A549 (cell line): ENCODE measurements at regions not wholly inside any gene's neighbourhood (a gene's known extent, or its start where the extent isn't known, plus 50 kb on each side); places are given as distances from the start of the nearest gene placed in this dataset.

ENCODE experiments used
- ATAC-seq, 2 experiments: fragments of 200-7000 bp in 1 of 2; fragments of >200 bp in 1 of 2; cut with Nextera tagmentation in 1 of 2; cut with Tn5 transposase in 1 of 2; 3 replicates each; pipeline versions ENCODE4 v1.8.0 to v1.9.1; 2018 to 2020; ENCODE audit warnings: mild to moderate bottlenecking in 1 of 2, moderate library complexity in 1 of 2
- CTCF ChIA-PET: fragments of 300-600 bp; sonication (Branson Sonifier 250); formaldehyde crosslinking; extraction: SDS; loops from one replicate; lab custom pipeline; 2021; ENCODE audit warnings: antibody characterized with exemption, inconsistent platforms; lab: Yijun Ruan, JAX
- POLR2A ChIA-PET: fragments of 350-600 bp; formaldehyde crosslinking; extraction: SDS; loops from one replicate; lab custom pipeline; 2021; ENCODE audit warnings: antibody characterized with exemption, inconsistent platforms; lab: Yijun Ruan, JAX
- DNase-seq, 2 experiments: peaks; one replicate each; pipeline versions ENCODE4 v3.0.0 to v3.0.0-alpha.2; 2011 to 2016; ENCODE audit warnings: low read depth in 1 of 2, low spot score in 1 of 2
- FAIRE-seq: peaks from 2 replicates; lab custom pipeline; 2011; peaks lifted over from hg19 to GRCh38; lab: Jason Lieb, UNC
- H3K27ac ChIP-seq, 2 experiments: fragments of >200 bp; sonication (Bioruptor Twin); formaldehyde crosslinking; 3 replicates each; pipeline ENCODE4 v1.5.1; 2016 to 2017
- H3K4me1 ChIP-seq: fragments of >200 bp; sonication (Bioruptor Twin); formaldehyde crosslinking; 3 replicates; pipeline ENCODE4 v1.6.1; 2016
- H3K4me2 ChIP-seq: fragments of >200 bp; sonication (Bioruptor Twin); formaldehyde crosslinking; 3 replicates; pipeline ENCODE4 v1.6.1; 2016
- H3K4me3 ChIP-seq: fragments of >200 bp; sonication (Bioruptor Twin); formaldehyde crosslinking; 3 replicates; pipeline ENCODE4 v1.5.1; 2016
- H3K9me3 ChIP-seq: fragments of >200 bp; sonication (Bioruptor Twin); formaldehyde crosslinking; 3 replicates; pipeline ENCODE4 v1.6.1; 2016
- BCL3 ChIP-seq: fragments of >200 bp; sonication (Bioruptor Twin); formaldehyde crosslinking; IDR thresholded peaks from 3 replicates; pipeline ENCODE4 v1.6.1; 2016
- CHD2 ChIP-seq: fragments of 150-350 bp; IDR thresholded peaks from 2 replicates; pipeline ENCODE4 v1.6.1; 2014; ENCODE audit warnings: low read length; ENCODE audit not compliant: partially characterized antibody
- CTCF ChIP-seq: fragments of >200 bp; sonication (Bioruptor Twin); formaldehyde crosslinking; IDR thresholded peaks from 3 replicates; pipeline ENCODE4 v1.5.1; 2016
- E2F6 ChIP-seq: IDR thresholded peaks from 2 replicates; pipeline ENCODE4 v1.6.1; 2012; ENCODE audit warnings: low read depth, borderline replicate concordance
- EHMT2 ChIP-seq: fragments of 200-600 bp; sonication (generic); IDR thresholded peaks from 2 replicates; pipeline ENCODE4 v1.6.1; 2016; ENCODE audit warnings: antibody characterized with exemption, low read depth, mild to moderate bottlenecking, moderate library complexity
- EP300 ChIP-seq, 2 experiments: fragments of >200 bp; sonication (Bioruptor Twin); formaldehyde crosslinking; IDR thresholded peaks; 2 replicates in 1 of 2; 3 replicates in 1 of 2; pipeline ENCODE4 v1.6.1; 2016 to 2017
- FOSL2 ChIP-seq, 2 experiments: fragments of 450-650 bp in 1 of 2; fragments of >200 bp in 1 of 2; sonication (Bioruptor Twin) in 1 of 2; formaldehyde crosslinking; IDR thresholded peaks; 2 replicates each; pipeline versions ENCODE4 v1.5.0 to v1.6.1; 2016 to 2020; ENCODE audit warnings: mild to moderate bottlenecking in 1 of 2, moderate library complexity in 1 of 2
- HDAC2 ChIP-seq: fragments of 200-600 bp; sonication (generic); IDR thresholded peaks from 2 replicates; pipeline ENCODE4 v1.6.1; 2016
- HMGXB4 ChIP-seq: fragments of 250-450 bp; sonication (Bioruptor Pico); IDR thresholded peaks from 2 replicates; pipeline ENCODE4 v1.5.0; 2021; ENCODE audit warnings: mild to moderate bottlenecking, moderate library complexity, borderline replicate concordance
- HOXB13 ChIP-seq: fragments of 250-450 bp; sonication (Bioruptor Pico); IDR thresholded peaks from 2 replicates; pipeline ENCODE4 v1.5.0; 2020; ENCODE audit warnings: low read depth, mild to moderate bottlenecking, moderate library complexity
- JUN ChIP-seq, 2 experiments: fragments of >200 bp; sonication (Bioruptor Twin); formaldehyde crosslinking; IDR thresholded peaks; 2 replicates in 1 of 2; 3 replicates in 1 of 2; pipeline ENCODE4 v1.6.1; 2016 to 2017
- JUNB ChIP-seq: fragments of >200 bp; sonication (Bioruptor Twin); formaldehyde crosslinking; IDR thresholded peaks from 2 replicates; pipeline ENCODE4 v1.6.1; 2016
- MYC ChIP-seq: IDR thresholded peaks from 2 replicates; pipeline ENCODE4 v1.6.1; 2012; ENCODE audit warnings: mild to moderate bottlenecking, inconsistent platforms, low read length, improper control_type of control experiment, borderline replicate concordance
- POLR2A ChIP-seq: IDR thresholded peaks from 2 replicates; pipeline ENCODE4 v1.6.1; 2012; ENCODE audit warnings: mild to moderate bottlenecking, low read length
- RARB ChIP-seq: fragments of 250-450 bp; sonication (Bioruptor Pico); IDR thresholded peaks from 2 replicates; pipeline ENCODE4 v1.8.0; 2021; ENCODE audit warnings: mild to moderate bottlenecking, moderate library complexity
- RNF2 ChIP-seq: fragments of 200-600 bp; sonication (generic); IDR thresholded peaks from 2 replicates; pipeline ENCODE4 v1.6.1; 2016; ENCODE audit warnings: low read depth, mild to moderate bottlenecking, antibody characterized with exemption, moderate library complexity, borderline replicate concordance
- SREBF2 ChIP-seq: fragments of 450-650 bp; IDR thresholded peaks from 2 replicates; pipeline ENCODE4 v1.6.1; 2014; ENCODE audit warnings: mild to moderate bottlenecking, moderate library complexity
- TP53 ChIP-seq: fragments of 250-450 bp; sonication (Bioruptor Pico); IDR thresholded peaks from 2 replicates; pipeline ENCODE4 v1.5.0; 2021; ENCODE audit warnings: mild to moderate bottlenecking, moderate library complexity
- ZFP36 ChIP-seq: fragments of 450-650 bp; IDR thresholded peaks from 2 replicates; pipeline ENCODE4 v1.6.1; 2014; ENCODE audit warnings: borderline replicate concordance; ENCODE audit not compliant: partially characterized antibody
- WGBS: methylation state at CpG from one replicate; pipeline ENCODE4 v1.1.6; 2017; ENCODE audit errors: missing lambda C conversion rate; 5-methylcytosine and 5-hydroxymethylcytosine counted together

- TF ChIP-seq HDAC2, result no peak
- no peak for TF ChIP-seq POLR2A
- no peak for TF ChIP-seq RNF2
- no peak for TF ChIP-seq MYC
- TF ChIP-seq FOSL2 (IDR thresholded peaks at IDR 0.05), result no peak
- no peak for TF ChIP-seq FOSL2 (CRISPR knock-in tag; IDR thresholded peaks at IDR 0.05)
- TF ChIP-seq RARB, result no peak
- TF ChIP-seq SREBF2, result no peak
- no peak for TF ChIP-seq TP53 (CRISPR knock-in tag)
- no peak for TF ChIP-seq JUN (IDR thresholded peaks at IDR 0.05)
- no peak for TF ChIP-seq EP300 (IDR thresholded peaks at IDR 0.05)
- TF ChIP-seq BCL3, result no peak
- no peak for TF ChIP-seq HOXB13
- TF ChIP-seq E2F6, result no peak
- ATAC-seq (no peak), DNase-seq (no peak), FAIRE-seq (no peak)
- 79% methylated on average over 4 of the region's 5 CpGs for WGBS
- ChIA-PET POLR2A (no interaction called here), CTCF (no interaction called here)
- H3K4me1 ChIP-seq, result no peaks in the 10 kb centered on the region
- no peaks in the 10 kb centered on the region for H3K9me3 ChIP-seq
- H3K4me2 ChIP-seq, result no peak overlapping the region
- no peak overlapping the region for H3K27ac ChIP-seq
- no peak overlapping the region for H3K4me3 ChIP-seq
These were observed 66.8 kb downstream of the CPN2 start for GRCh38 chr3:194284351-194284750.

GRCh38 chr3:194285024-194285849 is 65.9 kb downstream of the CPN2 start:
- CTCF ChIA-PET, result interaction anchor here (1.2 kb wide), 1 partner anchor 16 kb away, joined by 3 read pairs; no protein-coding TSS in a partner anchor
- no peak overlapping the region for H3K4me2 ChIP-seq
- no peak overlapping the region for H3K27ac ChIP-seq
- FAIRE-seq (no peak), DNase-seq (no peak), ATAC-seq (no peak)
- WGBS, result 80% methylated on average over 16 of the region's 16 CpGs
- H3K4me3 ChIP-seq, result no peak overlapping the region
- no peaks in the 10 kb centered on the region for H3K9me3 ChIP-seq
- no peak for TF ChIP-seq ZFP36
- no peak for TF ChIP-seq CHD2
- TF ChIP-seq CTCF, result no peak
- TF ChIP-seq RARB, result no peak
- TF ChIP-seq HMGXB4 (CRISPR knock-in tag), result no peak
- TF ChIP-seq EHMT2, result no peak
- no peak for TF ChIP-seq JUNB
- POLR2A ChIA-PET, result no interaction called here
- no peaks in the 10 kb centered on the region for H3K4me1 ChIP-seq
